ENCODE measurements at regions not wholly inside any gene's neighbourhood (a gene's known extent, or its start where the extent isn't known, plus 50 kb on each side); places are given as distances from the start of the nearest gene placed in this dataset.

GRCh38 chr4:8685831-8686230 lies 93.3 kb downstream of the CPZ start:
- H3K4me3 ChIP-seq (ENCODE audit: low read length): no peak overlapping the region
- DNase-seq (ENCODE audit: low read depth): no peak
- TF ChIP-seq CTCF (conservative IDR thresholded peaks at IDR 0.05; ENCODE audit: low read depth, low read length): no peak

GRCh38 chr4:8683462-8683861 lies 90.9 kb downstream of the CPZ start:
- H3K4me3 ChIP-seq (ENCODE audit: low read length): no peak overlapping the region
- DNase-seq (ENCODE audit: low read depth): no peak
- no peak for TF ChIP-seq CTCF (conservative IDR thresholded peaks at IDR 0.05; ENCODE audit: low read depth, low read length)

GRCh38 chr4:8682725-8683124 lies 90.2 kb downstream of the CPZ start:
- TF ChIP-seq CTCF (conservative IDR thresholded peaks at IDR 0.05; ENCODE audit: low read depth, low read length): no peak
- no peak overlapping the region for H3K4me3 ChIP-seq (ENCODE audit: low read length)
- no peak for DNase-seq (ENCODE audit: low read depth)

GRCh38 chr4:8682296-8682695 lies 89.7 kb downstream of the CPZ start:
- no peak for TF ChIP-seq CTCF (conservative IDR thresholded peaks at IDR 0.05; ENCODE audit: low read depth, low read length)
- DNase-seq (ENCODE audit: low read depth): no peak
- H3K4me3 ChIP-seq (ENCODE audit: low read length): no peak overlapping the region

- no peak for DNase-seq (ENCODE audit: low read depth)
- H3K4me3 ChIP-seq (ENCODE audit: low read length): no peak overlapping the region
- no peak for TF ChIP-seq CTCF (conservative IDR thresholded peaks at IDR 0.05; ENCODE audit: low read depth, low read length)
Measured at GRCh38 chr4:8681391-8681790, 88.8 kb downstream of the CPZ start.

GRCh38 chr4:8679032-8679431 lies 86.5 kb downstream of the CPZ start:
- H3K4me3 ChIP-seq (ENCODE audit: low read length): no peak overlapping the region
- no peak for TF ChIP-seq CTCF (conservative IDR thresholded peaks at IDR 0.05; ENCODE audit: low read depth, low read length)
- no peak for DNase-seq (ENCODE audit: low read depth)

GRCh38 chr4:8676676-8677075 lies 84.1 kb downstream of the CPZ start:
- no peak for DNase-seq (ENCODE audit: low read depth)
- H3K4me3 ChIP-seq (ENCODE audit: low read length): no peak overlapping the region
- TF ChIP-seq CTCF (conservative IDR thresholded peaks at IDR 0.05; ENCODE audit: low read depth, low read length): no peak

All from retinal pigment epithelial cell (primary cell).